HG03571 (cell line): ENCODE measurements at regions not wholly inside any gene's neighbourhood (a gene's known extent, or its start where the extent isn't known, plus 50 kb on each side); places are given as distances from the start of the nearest gene placed in this dataset.
"Not testable (repeated sequence)": the region's sequence is repeated elsewhere in the genome, so short reads cannot be mapped to it uniquely, and the experiment has no call there.

Experiments used
- ATAC-seq: cut with Tn5 transposase; IDR thresholded peaks from one replicate; pipeline ENCODE4 v1.9.1; 2021; ENCODE audit not compliant: unreplicated experiment

- no peak for ATAC-seq
Measured at GRCh38 chr22:46040471-46041465, 63.8 kb upstream of the WNT7B start.

GRCh38 chr22:46041642-46042041 lies 64.7 kb upstream of the WNT7B start:
- ATAC-seq = no peak

- ATAC-seq = no peak
Measured at GRCh38 chr22:46042786-46043185, 65.8 kb upstream of the WNT7B start.

GRCh38 chr22:46043339-46043738 lies 66.4 kb upstream of the WNT7B start:
- no peak for ATAC-seq

- no peak for ATAC-seq
Measured at GRCh38 chr22:46043816-46044620, 67.1 kb upstream of the WNT7B start.

- ATAC-seq = no peak
Measured at GRCh38 chr22:46044621-46045458, 67.9 kb upstream of the WNT7B start.

- no peak for ATAC-seq
Measured at GRCh38 chr22:46045459-46046298, 68.7 kb upstream of the WNT7B start.

GRCh38 chr22:46046299-46046685 lies 69.3 kb upstream of the WNT7B start:
- no peak for ATAC-seq

GRCh38 chr22:46047226-46047625 lies 70.3 kb upstream of the WNT7B start:
- ATAC-seq = no peak

GRCh38 chr22:46047841-46048595 lies 71.1 kb upstream of the WNT7B start:
- no peak for ATAC-seq

- ATAC-seq = not testable (repeated sequence)
Measured at GRCh38 chr22:46048661-46049060, 71.7 kb upstream of the WNT7B start.

GRCh38 chr22:46049726-46050450 lies 72.9 kb upstream of the WNT7B start:
- no peak for ATAC-seq

- no peak for ATAC-seq
Measured at GRCh38 chr22:46050451-46050845, 73.5 kb upstream of the WNT7B start.

- no peak for ATAC-seq
Measured at GRCh38 chr22:46050916-46051614, 74.1 kb upstream of the WNT7B start.

- no peak for ATAC-seq
Measured at GRCh38 chr22:46051646-46052045, 74.7 kb upstream of the WNT7B start.

GRCh38 chr22:46052331-46052771 lies 75.4 kb upstream of the WNT7B start:
- ATAC-seq = no peak

GRCh38 chr22:46052801-46053562 lies 76.0 kb upstream of the WNT7B start:
- ATAC-seq = no peak
